Spleen (tissue), 7 donors: ENCODE measurements at regions not wholly inside any gene's neighbourhood (a gene's known extent, or its start where the extent isn't known, plus 50 kb on each side); places are given as distances from the start of the nearest gene placed in this dataset.

Experiments
- POLR2A ChIP-seq, 3 donors: fragments of 450-650 bp; IDR thresholded peaks; one replicate each; pipeline ENCODE4 v1.5.1; 2017; ENCODE audit warnings: antibody characterized with exemption in 3 of 3, mild to moderate bottlenecking in 1 of 3
- POLR2AphosphoS5 ChIP-seq, 3 donors: sonication (generic); formaldehyde crosslinking; IDR thresholded peaks; one replicate each; pipeline ENCODE4 v1.5.1; 2017; ENCODE audit warnings: antibody characterized with exemption in 3 of 3
- TF ChIP-seq, protein P1 (sequence below), 11 experiments: fragments of 200-600 bp in 7 of 11; fragments of 450-650 bp in 4 of 11; sonication (generic) in 4 of 11; IDR thresholded peaks in 8 of 11; conservative IDR thresholded peaks in 3 of 11; 1 replicate in 7 of 11; 2 replicates in 4 of 11; pipeline versions ENCODE4 v1.4.0 to v1.8.0; 2016 to 2021; ENCODE audit warnings: antibody characterized with exemption in 11 of 11, inconsistent platforms in 4 of 11, mild to moderate bottlenecking in 1 of 11
- donor health status: DM: no; HTN: no; CAD: no; lungs with moderate emphysema.
- donor health status: DM: no; HTN: no; CAD: no.
- donor health status: DM: no; HTN: no; CAD: no.

DNA sequence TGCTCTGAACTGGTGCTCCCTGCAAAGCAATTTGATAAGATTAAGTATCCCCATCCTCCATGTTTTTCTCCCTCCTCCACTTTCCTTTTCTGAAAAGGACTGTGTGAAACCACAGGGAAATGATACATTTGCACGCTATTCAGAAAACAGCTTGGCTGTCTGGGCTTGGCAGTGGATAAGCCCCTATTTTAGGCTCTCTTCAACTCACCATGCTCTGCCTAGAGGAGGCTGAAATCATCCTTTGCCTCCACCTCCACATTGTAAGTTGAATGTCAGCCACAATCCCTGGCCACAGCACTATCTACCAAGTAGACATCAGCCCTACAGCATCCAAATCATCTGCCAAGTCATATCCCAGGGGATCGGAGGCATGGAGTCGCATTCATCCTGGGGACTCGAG is 642.3 kb downstream of the RPS29 start:
- TF ChIP-seq, protein P1, sequence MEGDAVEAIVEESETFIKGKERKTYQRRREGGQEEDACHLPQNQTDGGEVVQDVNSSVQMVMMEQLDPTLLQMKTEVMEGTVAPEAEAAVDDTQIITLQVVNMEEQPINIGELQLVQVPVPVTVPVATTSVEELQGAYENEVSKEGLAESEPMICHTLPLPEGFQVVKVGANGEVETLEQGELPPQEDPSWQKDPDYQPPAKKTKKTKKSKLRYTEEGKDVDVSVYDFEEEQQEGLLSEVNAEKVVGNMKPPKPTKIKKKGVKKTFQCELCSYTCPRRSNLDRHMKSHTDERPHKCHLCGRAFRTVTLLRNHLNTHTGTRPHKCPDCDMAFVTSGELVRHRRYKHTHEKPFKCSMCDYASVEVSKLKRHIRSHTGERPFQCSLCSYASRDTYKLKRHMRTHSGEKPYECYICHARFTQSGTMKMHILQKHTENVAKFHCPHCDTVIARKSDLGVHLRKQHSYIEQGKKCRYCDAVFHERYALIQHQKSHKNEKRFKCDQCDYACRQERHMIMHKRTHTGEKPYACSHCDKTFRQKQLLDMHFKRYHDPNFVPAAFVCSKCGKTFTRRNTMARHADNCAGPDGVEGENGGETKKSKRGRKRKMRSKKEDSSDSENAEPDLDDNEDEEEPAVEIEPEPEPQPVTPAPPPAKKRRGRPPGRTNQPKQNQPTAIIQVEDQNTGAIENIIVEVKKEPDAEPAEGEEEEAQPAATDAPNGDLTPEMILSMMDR (IDR thresholded peaks at IDR 0.05 in 8 of 11, conservative IDR thresholded peaks at IDR 0.05 in 3 of 11) = no peak
- TF ChIP-seq POLR2AphosphoS5 (IDR thresholded peaks at IDR 0.05) (no peak), POLR2A (IDR thresholded peaks at IDR 0.05) (no peak)
